ENCODE measurements at regions not wholly inside any gene's neighbourhood (a gene's known extent, or its start where the extent isn't known, plus 50 kb on each side); places are given as distances from the start of the nearest gene placed in this dataset.

- Histone ChIP-seq H3K79me2 (no peaks in the 10 kb centered on the region), H3K9me3 (ENCODE audit: low read depth) (no peaks in the 10 kb centered on the region), H3K27me3 (no peaks in the 10 kb centered on the region), H4K20me1 (ENCODE audit: insufficient read depth, poor library complexity, severe bottlenecking) (no peaks in the 10 kb centered on the region), H3K36me3 (replicated peaks; ENCODE audit: insufficient read depth, low read depth) (no peaks in the 10 kb centered on the region), H3K9me2 (replicated peaks; ENCODE audit: insufficient read depth) (no peaks in the 10 kb centered on the region), H3K4me3 (no peak overlapping the region), H3K4me2 (no peak overlapping the region), H2AFZ (no peak overlapping the region), H3K27ac (no peak overlapping the region), H3K4me1 (ENCODE audit: insufficient read depth) (no peaks in the 10 kb centered on the region)
- DNase-seq (ENCODE audit: low spot score): no peak
- TF ChIP-seq EZH2 (IDR thresholded peaks at IDR 0.05; ENCODE audit: borderline replicate concordance): no peak
- no peak for TF ChIP-seq EZH2phosphoT487 (IDR thresholded peaks at IDR 0.05; ENCODE audit: low read depth, severe bottlenecking, unreplicated experiment)
- TF ChIP-seq CTCF (IDR thresholded peaks at IDR 0.05; ENCODE audit: poor library complexity): no peak
- 68% methylated on average over 1 of the region's 1 CpG for WGBS (ENCODE audit: low lambda C conversion rate, missing lambda C conversion rate)
These were observed 136.0 kb upstream of the NREP start for GRCh38 chr5:111892949-111893348.

- Histone ChIP-seq H3K27me3 (no peaks in the 10 kb centered on the region), H2AFZ (no peak overlapping the region), H3K79me2 (no peaks in the 10 kb centered on the region), H3K9me3 (ENCODE audit: low read depth) (no peaks in the 10 kb centered on the region), H3K4me3 (no peak overlapping the region), H4K20me1 (ENCODE audit: insufficient read depth, poor library complexity, severe bottlenecking) (no peaks in the 10 kb centered on the region), H3K27ac (no peak overlapping the region), H3K36me3 (replicated peaks; ENCODE audit: insufficient read depth, low read depth) (no peaks in the 10 kb centered on the region), H3K9me2 (replicated peaks; ENCODE audit: insufficient read depth) (no peaks in the 10 kb centered on the region), H3K4me1 (ENCODE audit: insufficient read depth) (no peaks in the 10 kb centered on the region), H3K4me2 (no peak overlapping the region)
- 90% methylated on average over 2 of the region's 2 CpGs for WGBS (ENCODE audit: low lambda C conversion rate, missing lambda C conversion rate)
- no peak for DNase-seq (ENCODE audit: low spot score)
- no peak for TF ChIP-seq CTCF (IDR thresholded peaks at IDR 0.05; ENCODE audit: poor library complexity)
- no peak for TF ChIP-seq EZH2phosphoT487 (IDR thresholded peaks at IDR 0.05; ENCODE audit: low read depth, severe bottlenecking, unreplicated experiment)
- TF ChIP-seq EZH2 (IDR thresholded peaks at IDR 0.05; ENCODE audit: borderline replicate concordance): no peak
These were observed 130.7 kb upstream of the NREP start for GRCh38 chr5:111887706-111888105.

- no peaks in the 10 kb centered on the region for H3K9me2 ChIP-seq (replicated peaks; ENCODE audit: insufficient read depth)
- H4K20me1 ChIP-seq (ENCODE audit: insufficient read depth, poor library complexity, severe bottlenecking): no peaks in the 10 kb centered on the region
- no peaks in the 10 kb centered on the region for H3K9me3 ChIP-seq (ENCODE audit: low read depth)
- H3K27me3 ChIP-seq: no peaks in the 10 kb centered on the region
- TF ChIP-seq EZH2 (IDR thresholded peaks at IDR 0.05; ENCODE audit: borderline replicate concordance) (no peak), EZH2phosphoT487 (IDR thresholded peaks at IDR 0.05; ENCODE audit: low read depth, severe bottlenecking, unreplicated experiment) (no peak), CTCF (IDR thresholded peaks at IDR 0.05; ENCODE audit: poor library complexity) (no peak)
- H3K4me1 ChIP-seq (ENCODE audit: insufficient read depth): no peaks in the 10 kb centered on the region
- WGBS (ENCODE audit: low lambda C conversion rate, missing lambda C conversion rate): 88% methylated on average over 2 of the region's 2 CpGs
- no peaks in the 10 kb centered on the region for H3K36me3 ChIP-seq (replicated peaks; ENCODE audit: insufficient read depth, low read depth)
- DNase-seq (ENCODE audit: low spot score): no peak
- H3K79me2 ChIP-seq: no peaks in the 10 kb centered on the region
- no peak overlapping the region for H3K4me2 ChIP-seq
- H3K27ac ChIP-seq: no peak overlapping the region
- H3K4me3 ChIP-seq: no peak overlapping the region
- H2AFZ ChIP-seq: no peak overlapping the region
These were observed 112.7 kb upstream of the NREP start for GRCh38 chr5:111869681-111870080.

GRCh38 chr5:111865356-111865755 is 108.4 kb upstream of the NREP start:
- H3K4me3 ChIP-seq: no peak overlapping the region
- no peaks in the 10 kb centered on the region for H3K9me3 ChIP-seq (ENCODE audit: low read depth)
- WGBS (ENCODE audit: low lambda C conversion rate, missing lambda C conversion rate): 71% methylated on average over 3 of the region's 3 CpGs
- no peak overlapping the region for H2AFZ ChIP-seq
- no peak for DNase-seq (ENCODE audit: low spot score)
- H3K4me1 ChIP-seq (ENCODE audit: insufficient read depth): no peaks in the 10 kb centered on the region
- H3K9me2 ChIP-seq (replicated peaks; ENCODE audit: insufficient read depth): no peaks in the 10 kb centered on the region
- H3K27ac ChIP-seq: no peak overlapping the region
- H3K36me3 ChIP-seq (replicated peaks; ENCODE audit: insufficient read depth, low read depth): no peaks in the 10 kb centered on the region
- no peaks in the 10 kb centered on the region for H3K79me2 ChIP-seq
- H3K4me2 ChIP-seq: no peak overlapping the region
- TF ChIP-seq EZH2 (IDR thresholded peaks at IDR 0.05; ENCODE audit: borderline replicate concordance): no peak
- no peak for TF ChIP-seq EZH2phosphoT487 (IDR thresholded peaks at IDR 0.05; ENCODE audit: low read depth, severe bottlenecking, unreplicated experiment)
- TF ChIP-seq CTCF (IDR thresholded peaks at IDR 0.05; ENCODE audit: poor library complexity): no peak
- H3K27me3 ChIP-seq: no peaks in the 10 kb centered on the region
- no peaks in the 10 kb centered on the region for H4K20me1 ChIP-seq (ENCODE audit: insufficient read depth, poor library complexity, severe bottlenecking)
